GM23248 (cell line): ENCODE measurements at regions not wholly inside any gene's neighbourhood (a gene's known extent, or its start where the extent isn't known, plus 50 kb on each side); places are given as distances from the start of the nearest gene placed in this dataset.

ENCODE experiments used
- DNase-seq: peaks from one replicate; pipeline ENCODE4 v3.0.0-alpha.2; 2015
- H2AFZ ChIP-seq: fragments of 200-600 bp; sonication (generic); 2 replicates; pipeline ENCODE4 v1.6.1; 2016; ENCODE audit warnings: antibody characterized with exemption
- H3F3A ChIP-seq: fragments of 200-600 bp; sonication (generic); 2 replicates; pipeline ENCODE4 v1.6.1; 2016; ENCODE audit warnings: mild to moderate bottlenecking, antibody characterized with exemption, mixed run types; ENCODE audit not compliant: insufficient read depth
- H3K27ac ChIP-seq: fragments of 200-600 bp; sonication (generic); 2 replicates; pipeline ENCODE4 v1.5.1; 2016; ENCODE audit warnings: mild to moderate bottlenecking
- H3K27me3 ChIP-seq: fragments of 200-600 bp; sonication (generic); replicated peaks from 2 replicates; pipeline ENCODE4 v1.6.1; 2016; ENCODE audit warnings: mild to moderate bottlenecking; ENCODE audit not compliant: insufficient read depth
- H3K36me3 ChIP-seq: fragments of 200-600 bp; sonication (generic); 2 replicates; pipeline ENCODE4 v1.6.1; 2016; ENCODE audit warnings: low read depth, mild to moderate bottlenecking
- H3K4me1 ChIP-seq: fragments of 200-600 bp; sonication (generic); 2 replicates; pipeline ENCODE4 v1.6.1; 2016; ENCODE audit warnings: mild to moderate bottlenecking; ENCODE audit not compliant: insufficient read depth
- H3K4me2 ChIP-seq: fragments of 200-600 bp; sonication (generic); one replicate; pipeline ENCODE4 v1.6.1; 2016; ENCODE audit warnings: mild to moderate bottlenecking; ENCODE audit not compliant: unreplicated experiment
- H3K4me3 ChIP-seq: fragments of 200-600 bp; sonication (generic); 2 replicates; pipeline ENCODE4 v1.5.1; 2016; ENCODE audit warnings: mild to moderate bottlenecking
- H3K79me2 ChIP-seq: fragments of 200-600 bp; sonication (generic); 2 replicates; pipeline ENCODE4 v1.6.1; 2016; ENCODE audit warnings: mild to moderate bottlenecking; ENCODE audit not compliant: insufficient read depth
- H3K9ac ChIP-seq: fragments of 200-600 bp; sonication (generic); 2 replicates; pipeline ENCODE4 v1.6.1; 2016; ENCODE audit warnings: mild to moderate bottlenecking
- H3K9me2 ChIP-seq: fragments of 200-600 bp; sonication (generic); 2 replicates; pipeline ENCODE4 v1.6.1; 2016; ENCODE audit warnings: mixed run types, mild to moderate bottlenecking, moderate library complexity; ENCODE audit not compliant: insufficient read depth
- H3K9me3 ChIP-seq: fragments of 200-600 bp; sonication (generic); one replicate; pipeline ENCODE4 v1.6.1; 2017; ENCODE audit warnings: low read depth
- H4K20me1 ChIP-seq: fragments of 200-600 bp; sonication (generic); 2 replicates; pipeline ENCODE4 v1.6.0; 2016; ENCODE audit not compliant: insufficient read depth
- EZH2 ChIP-seq: fragments of 200-600 bp; sonication (generic); IDR thresholded peaks from 2 replicates; pipeline ENCODE4 v1.6.1; 2018; ENCODE audit warnings: antibody characterized with exemption, mild to moderate bottlenecking; ENCODE audit not compliant: insufficient read depth, poor library complexity, severe bottlenecking
- EZH2phosphoT487 ChIP-seq: fragments of 200-600 bp; sonication (generic); IDR thresholded peaks from 2 replicates; pipeline ENCODE4 v1.6.1; 2018; ENCODE audit warnings: antibody characterized with exemption, moderate library complexity, mild to moderate bottlenecking, low read depth; ENCODE audit not compliant: insufficient read depth
- WGBS, 2 experiments: methylation state at CpG; one replicate each; pipeline ENCODE4 v1.1.6; 2015 to 2017; ENCODE audit warnings: low lambda C conversion rate in 2 of 2, low coverage in 1 of 2; ENCODE audit errors: missing lambda C conversion rate in 2 of 2; 5-methylcytosine and 5-hydroxymethylcytosine counted together
- in situ Hi-C: fragments of 300-500 bp; cut with MboI; formaldehyde crosslinking; loops from 2 replicates; pipeline ENCODE4 v1.15.0; 2020

- no peak for TF ChIP-seq EZH2phosphoT487
- no peak for TF ChIP-seq EZH2
- H2AFZ ChIP-seq = no peak overlapping the region
- peaks cover 50% of the 10 kb centered on the region for H3K4me1 ChIP-seq
- H3K79me2 ChIP-seq = peaks cover 100% of the 10 kb centered on the region
- DNase-seq = no peak
- no peak overlapping the region for H3K9ac ChIP-seq
- in situ Hi-C loops = no loop called here
- 86 to 87% methylated on average over 4 of the region's 4 CpGs for WGBS, 2 experiments
- H3K27ac ChIP-seq = no peak overlapping the region
- H3K9me3 ChIP-seq = no peaks in the 10 kb centered on the region
- H3K9me2 ChIP-seq = no peaks in the 10 kb centered on the region
- no peak overlapping the region for H3K4me2 ChIP-seq
- no peaks in the 10 kb centered on the region for H4K20me1 ChIP-seq
- no peaks in the 10 kb centered on the region for H3K36me3 ChIP-seq
- H3K27me3 ChIP-seq = no peaks in the 10 kb centered on the region
- peaks cover 23% of the 10 kb centered on the region for H3F3A ChIP-seq
- no peak overlapping the region for H3K4me3 ChIP-seq
These were observed 199.6 kb upstream of the IL12A start for GRCh38 chr3:159789017-159789416.

- H3K9ac ChIP-seq = no peak overlapping the region
These were observed 198.6 kb upstream of the IL12A start for GRCh38 chr3:159789742-159790635.

GRCh38 chr3:159791336-159791735 is 197.3 kb upstream of the IL12A start:
- no peaks in the 10 kb centered on the region for H3K9me2 ChIP-seq
- no peak for DNase-seq
- no peaks in the 10 kb centered on the region for H4K20me1 ChIP-seq
- 86 to 91% methylated on average over 4 of the region's 4 CpGs for WGBS, 2 experiments
- H3K27ac ChIP-seq = no peak overlapping the region
- peaks cover 25% of the 10 kb centered on the region for H3F3A ChIP-seq
- TF ChIP-seq EZH2phosphoT487 = no peak
- TF ChIP-seq EZH2 = no peak
- no peak overlapping the region for H3K9ac ChIP-seq
- no peak overlapping the region for H3K4me3 ChIP-seq
- H3K9me3 ChIP-seq = no peaks in the 10 kb centered on the region
- in situ Hi-C loops = no loop called here
- H2AFZ ChIP-seq = no peak overlapping the region
- no peak overlapping the region for H3K4me2 ChIP-seq
- no peaks in the 10 kb centered on the region for H3K27me3 ChIP-seq
- peaks cover 100% of the 10 kb centered on the region for H3K79me2 ChIP-seq
- H3K36me3 ChIP-seq = no peaks in the 10 kb centered on the region
- peaks cover 44% of the 10 kb centered on the region for H3K4me1 ChIP-seq

More at GRCh38 chr3:159789742-159790635, 198.6 kb upstream of the IL12A start:
- Histone ChIP-seq H3K4me1 (peaks cover 47% of the 10 kb centered on the region), H3K9me3 (no peaks in the 10 kb centered on the region), H3K4me3 (no peak overlapping the region), H3K27me3 (no peaks in the 10 kb centered on the region), H2AFZ (no peak overlapping the region), H3K79me2 (peaks cover 100% of the 10 kb centered on the region), H3K4me2 (no peak overlapping the region), H3F3A (peaks cover 19% of the 10 kb centered on the region), H4K20me1 (no peaks in the 10 kb centered on the region), H3K27ac (no peak overlapping the region), H3K9me2 (no peaks in the 10 kb centered on the region), H3K36me3 (no peaks in the 10 kb centered on the region)
- 96 to 97% methylated on average over 10 of the region's 10 CpGs for WGBS, 2 experiments
- TF ChIP-seq EZH2phosphoT487 (no peak), EZH2 (no peak)
- in situ Hi-C loops = no loop called here
- DNase-seq = no peak

- in situ Hi-C loops = no loop called here
- Histone ChIP-seq H3K9me2 (no peaks in the 10 kb centered on the region), H2AFZ (no peak overlapping the region), H3K36me3 (no peaks in the 10 kb centered on the region), H3F3A (peaks cover 26% of the 10 kb centered on the region), H3K4me3 (no peak overlapping the region), H3K4me2 (no peak overlapping the region), H3K4me1 (peaks cover 42% of the 10 kb centered on the region), H3K27me3 (no peaks in the 10 kb centered on the region), H3K27ac (no peak overlapping the region), H3K9me3 (no peaks in the 10 kb centered on the region), H3K79me2 (peaks cover 97% of the 10 kb centered on the region), H3K9ac (no peak overlapping the region), H4K20me1 (no peaks in the 10 kb centered on the region)
- TF ChIP-seq EZH2phosphoT487 = no peak
- no peak for TF ChIP-seq EZH2
- 88 to 93% methylated on average over 2 of the region's 2 CpGs for WGBS, 2 experiments
- no peak for DNase-seq
These were observed 196.6 kb upstream of the IL12A start for GRCh38 chr3:159792070-159792469.
